ENCODE measurements at regions not wholly inside any gene's neighbourhood (a gene's known extent, or its start where the extent isn't known, plus 50 kb on each side); places are given as distances from the start of the nearest gene placed in this dataset.

GRCh38 chr15:94970802-94971201 is 739.4 kb downstream of the MCTP2 start:
- Histone ChIP-seq H3K27ac (no peak overlapping the region), H3K4me1 (no peaks in the 10 kb centered on the region), H3K9me3 (no peaks in the 10 kb centered on the region), H3K27me3 (no peaks in the 10 kb centered on the region), H3K36me3 (replicated peaks in 1 of 2; ENCODE audit: insufficient read depth in 1 of 2, low read depth in 2 of 2) (no peaks in the 10 kb centered on the region), H3K4me3 (no peak overlapping the region)
- no peak for ATAC-seq
- WGBS, 2 donors, result 60 to 69% methylated on average over 9 of the region's 9 CpGs
- intact Hi-C loops (cut with DNase I), result no loop called here
- TF ChIP-seq CTCF (IDR thresholded peaks at IDR 0.05), result no peak
- no peak for TF ChIP-seq POLR2A (IDR thresholded peaks at IDR 0.05)
- no peak for DNase-seq

GRCh38 chr15:94972314-94972713 is 741.0 kb downstream of the MCTP2 start:
- Histone ChIP-seq H3K4me3 (no peak overlapping the region), H3K36me3 (replicated peaks in 1 of 2; ENCODE audit: insufficient read depth in 1 of 2, low read depth in 2 of 2) (no peaks in the 10 kb centered on the region), H3K27me3 (no peaks in the 10 kb centered on the region), H3K9me3 (no peaks in the 10 kb centered on the region), H3K27ac (no peak overlapping the region), H3K4me1 (no peaks in the 10 kb centered on the region)
- peak; percentile 40 for ATAC-seq
- TF ChIP-seq CTCF (IDR thresholded peaks at IDR 0.05), result no peak
- 50 to 65% methylated on average over 2 of the region's 2 CpGs for WGBS, 2 donors
- DNase-seq, result no peak
- intact Hi-C loops (cut with DNase I), result no loop called here

- Histone ChIP-seq H3K27me3 (no peaks in the 10 kb centered on the region), H3K27ac (no peak overlapping the region), H3K4me1 (no peaks in the 10 kb centered on the region), H3K36me3 (replicated peaks in 1 of 2; ENCODE audit: insufficient read depth in 1 of 2, low read depth in 2 of 2) (no peaks in the 10 kb centered on the region), H3K9me3 (no peaks in the 10 kb centered on the region), H3K4me3 (no peak overlapping the region)
- intact Hi-C loops (cut with DNase I), result no loop called here
- DNase-seq (no peak), ATAC-seq (no peak)
- 58 to 77% methylated on average over 1 of the region's 1 CpG for WGBS, 2 donors
- no peak for TF ChIP-seq CTCF (IDR thresholded peaks at IDR 0.05)
- no peak for TF ChIP-seq POLR2A (IDR thresholded peaks at IDR 0.05)
Measured at GRCh38 chr15:94987085-94987484, 755.7 kb downstream of the MCTP2 start.

DNA sequence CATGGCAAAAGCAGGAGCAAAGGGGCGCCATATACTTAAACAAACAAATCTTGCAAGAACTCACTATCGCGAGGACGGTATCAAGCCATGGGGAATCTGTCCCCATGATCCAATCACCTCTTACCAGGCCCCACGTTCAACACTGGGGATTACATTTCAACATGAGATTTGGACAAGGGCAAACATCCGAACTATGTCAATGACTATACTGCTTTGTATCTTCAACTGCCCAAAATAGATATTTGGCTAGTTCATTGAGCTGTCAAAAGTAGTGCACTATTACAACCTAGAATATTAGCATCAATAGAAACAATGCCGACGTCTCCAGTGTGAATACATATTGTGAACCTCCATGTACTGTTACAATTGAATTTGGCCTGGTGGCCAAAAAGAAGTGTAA is 760.4 kb downstream of the MCTP2 start:
- no peak for TF ChIP-seq POLR2A (IDR thresholded peaks at IDR 0.05)
- no peak for TF ChIP-seq CTCF (IDR thresholded peaks at IDR 0.05)
- H3K4me3 ChIP-seq, result no peak overlapping the region
- no peaks in the 10 kb centered on the region for H3K36me3 ChIP-seq (replicated peaks in 1 of 2; ENCODE audit: insufficient read depth in 1 of 2, low read depth in 2 of 2)
- intact Hi-C loops (cut with DNase I), result no loop called here
- no peak for DNase-seq
- H3K9me3 ChIP-seq, result no peaks in the 10 kb centered on the region
- 82 to 86% methylated on average over 8 of the region's 8 CpGs for WGBS, 2 donors
- no peaks in the 10 kb centered on the region for H3K27me3 ChIP-seq
- no peaks in the 10 kb centered on the region for H3K4me1 ChIP-seq
- H3K27ac ChIP-seq, result no peak overlapping the region
- ATAC-seq, result no peak

DNA sequence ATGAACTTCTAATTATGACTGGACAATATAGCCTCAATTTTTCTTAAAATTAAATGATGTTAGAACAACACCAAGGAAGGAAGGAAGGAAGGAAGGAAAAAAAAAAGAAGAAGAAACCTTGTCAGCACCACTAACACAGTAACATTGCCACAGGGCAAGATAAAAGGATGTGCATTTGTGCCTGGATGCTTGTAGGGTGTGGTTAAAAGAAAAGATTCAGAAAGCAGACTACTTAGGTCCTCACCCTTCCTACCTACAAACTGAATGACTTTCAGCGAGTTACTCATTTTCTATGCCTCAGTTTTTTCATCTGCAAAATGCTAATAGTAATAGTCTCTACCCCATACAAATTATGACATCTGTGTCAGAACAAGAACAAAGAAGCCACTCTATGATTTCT is 778.3 kb downstream of the MCTP2 start:
- ATAC-seq (no peak), DNase-seq (no peak)
- TF ChIP-seq POLR2A (IDR thresholded peaks at IDR 0.05) (no peak), CTCF (IDR thresholded peaks at IDR 0.05) (no peak)
- no peak overlapping the region for H3K27ac ChIP-seq
- no peak overlapping the region for H3K4me3 ChIP-seq
- no peaks in the 10 kb centered on the region for H3K4me1 ChIP-seq
- H3K27me3 ChIP-seq, result no peaks in the 10 kb centered on the region
- no peaks in the 10 kb centered on the region for H3K9me3 ChIP-seq
- no peaks in the 10 kb centered on the region for H3K36me3 ChIP-seq (replicated peaks in 1 of 2; ENCODE audit: insufficient read depth in 1 of 2, low read depth in 2 of 2)
- WGBS, 2 donors, result 44 to 48% methylated on average over 1 of the region's 1 CpG
- intact Hi-C loops (cut with DNase I), result no loop called here

Data from body of pancreas (tissue), 4 donors.